ENCODE measurements at regions not wholly inside any gene's neighbourhood (a gene's known extent, or its start where the extent isn't known, plus 50 kb on each side); places are given as distances from the start of the nearest gene placed in this dataset.

GRCh38 chr4:34010751-34011519 is 2233.4 kb downstream of the ARAP2 start:
- intact Hi-C loops (cut with micrococcal nuclease; ENCODE audit: unreplicated experiment), result no loop called here
- TF ChIP-seq, protein P1, sequence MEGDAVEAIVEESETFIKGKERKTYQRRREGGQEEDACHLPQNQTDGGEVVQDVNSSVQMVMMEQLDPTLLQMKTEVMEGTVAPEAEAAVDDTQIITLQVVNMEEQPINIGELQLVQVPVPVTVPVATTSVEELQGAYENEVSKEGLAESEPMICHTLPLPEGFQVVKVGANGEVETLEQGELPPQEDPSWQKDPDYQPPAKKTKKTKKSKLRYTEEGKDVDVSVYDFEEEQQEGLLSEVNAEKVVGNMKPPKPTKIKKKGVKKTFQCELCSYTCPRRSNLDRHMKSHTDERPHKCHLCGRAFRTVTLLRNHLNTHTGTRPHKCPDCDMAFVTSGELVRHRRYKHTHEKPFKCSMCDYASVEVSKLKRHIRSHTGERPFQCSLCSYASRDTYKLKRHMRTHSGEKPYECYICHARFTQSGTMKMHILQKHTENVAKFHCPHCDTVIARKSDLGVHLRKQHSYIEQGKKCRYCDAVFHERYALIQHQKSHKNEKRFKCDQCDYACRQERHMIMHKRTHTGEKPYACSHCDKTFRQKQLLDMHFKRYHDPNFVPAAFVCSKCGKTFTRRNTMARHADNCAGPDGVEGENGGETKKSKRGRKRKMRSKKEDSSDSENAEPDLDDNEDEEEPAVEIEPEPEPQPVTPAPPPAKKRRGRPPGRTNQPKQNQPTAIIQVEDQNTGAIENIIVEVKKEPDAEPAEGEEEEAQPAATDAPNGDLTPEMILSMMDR (conservative IDR thresholded peaks at IDR 0.05; ENCODE audit: low read depth, low read length), result no peak
- TF ChIP-seq EZH2 (IDR thresholded peaks at IDR 0.05; ENCODE audit: borderline replicate concordance, low read depth, low read length, poor library complexity, severe bottlenecking), result no peak
- H3K27me3 ChIP-seq (replicated peaks; ENCODE audit: insufficient read depth, low read depth, low read length, poor library complexity), result no peaks in the 10 kb centered on the region
- POLR2A ChIA-PET (ENCODE audit: low non-redundant PET), result no interaction called here
- H3K4me3 ChIP-seq (ENCODE audit: low read depth, low read length, poor library complexity, severe bottlenecking), result no peak overlapping the region
- no peaks in the 10 kb centered on the region for H3K4me1 ChIP-seq (ENCODE audit: insufficient read depth, low read length, poor library complexity, severe bottlenecking)
- no peaks in the 10 kb centered on the region for H3K9me3 ChIP-seq (ENCODE audit: low read depth, low read length, poor library complexity, severe bottlenecking)
- CTCF ChIA-PET, result no interaction called here
- H3K36me3 ChIP-seq (ENCODE audit: insufficient read depth, low read length, poor library complexity, severe bottlenecking), result no peaks in the 10 kb centered on the region
- no TSS peak for BruUV-seq (replicated peaks)
- no peak overlapping the region for H3K27ac ChIP-seq (ENCODE audit: low read depth, low read length, poor library complexity, severe bottlenecking)
- DNase-seq (ENCODE audit: low spot score), result no peak

GRCh38 chr4:34035225-34035624 is 2209.1 kb downstream of the ARAP2 start:
- no peaks in the 10 kb centered on the region for H3K4me1 ChIP-seq (ENCODE audit: insufficient read depth, low read length, poor library complexity, severe bottlenecking)
- H3K36me3 ChIP-seq (ENCODE audit: insufficient read depth, low read length, poor library complexity, severe bottlenecking), result no peaks in the 10 kb centered on the region
- H3K27ac ChIP-seq (ENCODE audit: low read depth, low read length, poor library complexity, severe bottlenecking), result no peak overlapping the region
- no peaks in the 10 kb centered on the region for H3K27me3 ChIP-seq (replicated peaks; ENCODE audit: insufficient read depth, low read depth, low read length, poor library complexity)
- no TSS peak for BruUV-seq (replicated peaks)
- H3K9me3 ChIP-seq (ENCODE audit: low read depth, low read length, poor library complexity, severe bottlenecking), result no peaks in the 10 kb centered on the region
- intact Hi-C loops (cut with micrococcal nuclease; ENCODE audit: unreplicated experiment), result no loop called here
- ChIA-PET CTCF (no interaction called here), POLR2A (ENCODE audit: low non-redundant PET) (no interaction called here)
- TF ChIP-seq, protein P1 (conservative IDR thresholded peaks at IDR 0.05; ENCODE audit: low read depth, low read length), result no peak
- no peak for TF ChIP-seq EZH2 (IDR thresholded peaks at IDR 0.05; ENCODE audit: borderline replicate concordance, low read depth, low read length, poor library complexity, severe bottlenecking)
- no peak overlapping the region for H3K4me3 ChIP-seq (ENCODE audit: low read depth, low read length, poor library complexity, severe bottlenecking)
- no peak for DNase-seq (ENCODE audit: low spot score)

GRCh38 chr4:34037280-34037679 is 2207.0 kb downstream of the ARAP2 start:
- intact Hi-C loops (cut with micrococcal nuclease; ENCODE audit: unreplicated experiment), result no loop called here
- Histone ChIP-seq H3K27me3 (replicated peaks; ENCODE audit: insufficient read depth, low read depth, low read length, poor library complexity) (no peaks in the 10 kb centered on the region), H3K4me1 (ENCODE audit: insufficient read depth, low read length, poor library complexity, severe bottlenecking) (no peaks in the 10 kb centered on the region), H3K4me3 (ENCODE audit: low read depth, low read length, poor library complexity, severe bottlenecking) (no peak overlapping the region), H3K27ac (ENCODE audit: low read depth, low read length, poor library complexity, severe bottlenecking) (no peak overlapping the region), H3K9me3 (ENCODE audit: low read depth, low read length, poor library complexity, severe bottlenecking) (no peaks in the 10 kb centered on the region), H3K36me3 (ENCODE audit: insufficient read depth, low read length, poor library complexity, severe bottlenecking) (no peaks in the 10 kb centered on the region)
- ChIA-PET CTCF (no interaction called here), POLR2A (ENCODE audit: low non-redundant PET) (no interaction called here)
- TF ChIP-seq, protein P1 (conservative IDR thresholded peaks at IDR 0.05; ENCODE audit: low read depth, low read length), result no peak
- TF ChIP-seq EZH2 (IDR thresholded peaks at IDR 0.05; ENCODE audit: borderline replicate concordance, low read depth, low read length, poor library complexity, severe bottlenecking), result no peak
- no peak for DNase-seq (ENCODE audit: low spot score)
- no TSS peak for BruUV-seq (replicated peaks)
